HG03135 (cell line): ENCODE measurements at regions not wholly inside any gene's neighbourhood (a gene's known extent, or its start where the extent isn't known, plus 50 kb on each side); places are given as distances from the start of the nearest gene placed in this dataset.
"Not testable (repeated sequence)": the region's sequence is repeated elsewhere in the genome, so short reads cannot be mapped to it uniquely, and the experiment has no call there.

Experiments used
- ATAC-seq: cut with Tn5 transposase; IDR thresholded peaks from one replicate; pipeline ENCODE4 v1.9.1; 2021; ENCODE audit warnings: mild to moderate bottlenecking, moderate library complexity; ENCODE audit not compliant: unreplicated experiment

DNA sequence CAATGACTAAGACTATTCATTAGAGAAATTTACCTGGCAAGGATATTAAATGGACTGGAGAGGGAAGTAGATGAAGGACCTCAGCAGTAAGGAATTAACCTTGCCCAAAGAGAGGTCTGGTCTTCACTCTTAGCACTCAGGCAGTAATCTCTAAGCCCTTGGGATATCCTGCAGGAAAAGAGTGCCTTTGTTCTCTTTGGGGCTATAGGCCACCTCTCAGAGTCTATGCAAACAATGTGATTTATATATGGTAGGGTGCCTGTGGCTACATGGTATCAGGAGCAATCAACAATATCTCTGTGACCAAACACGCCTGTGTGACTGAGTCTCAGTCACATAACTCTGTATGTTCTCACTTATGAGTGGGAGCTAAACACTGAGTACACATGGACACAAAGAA is 154.7 kb upstream of the CDK1 start:
- ATAC-seq, result no peak

DNA sequence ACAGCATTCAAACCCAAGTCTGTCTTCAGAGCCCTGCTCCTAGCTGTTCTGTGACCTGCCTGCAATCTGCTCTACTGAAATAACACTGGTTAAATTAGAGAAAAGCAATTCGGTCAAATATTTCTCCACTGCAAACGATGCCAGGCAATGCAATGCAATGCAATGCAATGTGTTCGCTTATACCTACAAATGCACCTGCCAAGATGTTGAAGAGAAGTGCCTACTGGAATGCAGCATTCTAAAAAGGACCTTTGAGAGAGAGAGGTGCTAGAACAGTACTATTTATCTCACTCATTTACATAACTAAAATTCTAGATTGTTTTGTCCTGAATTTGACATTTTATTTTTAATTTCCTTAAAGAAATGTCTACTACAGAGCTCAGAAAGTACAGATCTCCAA is 157.3 kb upstream of the CDK1 start:
- ATAC-seq, result no peak

DNA sequence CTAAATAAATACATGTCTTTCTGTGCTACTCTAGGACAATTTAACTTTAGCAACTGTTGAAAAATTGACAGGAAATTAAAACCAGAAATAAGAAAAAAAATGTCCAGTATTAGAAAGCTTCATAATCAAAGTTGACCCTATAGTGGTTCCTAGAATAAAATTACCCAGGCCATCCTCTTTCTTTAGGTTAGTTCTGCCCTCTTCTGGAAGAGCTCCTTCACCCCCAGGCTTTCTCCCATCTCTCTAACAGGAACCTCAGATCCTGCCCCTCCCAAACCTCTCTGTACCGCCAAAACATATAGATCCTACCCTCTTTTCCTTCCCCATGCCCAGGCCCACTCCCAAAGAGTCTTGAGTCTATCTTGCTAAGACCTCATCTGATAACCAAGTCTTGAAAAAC is 159.4 kb upstream of the CDK1 start:
- ATAC-seq, result no peak

DNA sequence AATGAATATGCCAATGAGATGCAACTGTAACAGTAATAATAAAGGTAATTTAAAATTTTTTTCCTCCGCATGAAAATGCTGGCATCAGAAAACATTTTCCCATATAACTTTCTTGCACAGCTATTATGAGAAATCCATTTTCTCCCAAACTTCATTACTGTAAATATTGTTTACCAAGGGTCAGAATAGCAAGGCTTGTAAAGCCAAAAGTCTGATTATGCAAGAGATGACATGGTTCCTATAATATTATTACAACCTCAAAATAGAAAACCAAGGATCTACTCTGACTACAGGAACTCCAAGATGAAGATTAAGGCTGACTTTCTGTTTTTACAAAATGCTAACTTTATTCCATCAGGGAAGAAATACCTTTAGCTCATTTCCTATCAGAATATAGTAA is 162.7 kb upstream of the CDK1 start:
- ATAC-seq, result no peak

DNA sequence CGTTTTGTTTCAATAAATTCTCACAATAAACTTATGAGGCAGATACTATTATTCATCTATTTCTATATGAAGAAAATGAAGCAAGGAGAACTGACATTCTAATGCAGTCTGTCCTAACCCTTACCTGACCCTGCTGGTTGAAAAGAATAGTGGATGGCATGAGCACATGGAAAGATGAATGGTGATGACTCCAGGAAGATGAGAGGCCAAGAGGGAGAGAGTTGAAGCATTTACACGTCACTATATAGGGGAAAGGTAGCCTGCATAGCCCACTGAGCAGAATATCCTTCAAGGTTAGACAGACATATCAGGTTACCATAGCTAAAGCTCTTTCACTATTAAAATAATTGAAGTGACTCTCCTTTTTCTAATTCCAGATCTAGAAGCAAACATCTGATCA is 163.9 kb upstream of the CDK1 start:
- no peak for ATAC-seq

DNA sequence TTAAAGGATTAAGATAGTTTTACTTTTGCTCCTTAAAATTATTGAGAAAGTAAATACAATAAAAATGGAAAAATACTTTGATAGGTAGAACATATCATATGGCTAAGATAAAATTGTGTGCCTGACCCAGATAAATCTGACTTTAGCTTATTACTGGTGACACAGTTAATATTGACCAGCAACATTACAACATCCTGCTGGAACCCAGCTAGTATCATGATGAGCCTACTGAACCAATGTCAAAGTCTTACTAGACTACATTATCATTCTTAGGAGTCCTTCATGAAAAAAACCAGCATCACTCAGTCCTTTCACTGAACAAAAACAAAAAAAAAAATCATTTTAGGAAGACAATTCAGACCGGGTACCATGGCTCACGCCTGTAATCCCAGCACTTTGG is 164.8 kb upstream of the CDK1 start:
- ATAC-seq, result no peak

DNA sequence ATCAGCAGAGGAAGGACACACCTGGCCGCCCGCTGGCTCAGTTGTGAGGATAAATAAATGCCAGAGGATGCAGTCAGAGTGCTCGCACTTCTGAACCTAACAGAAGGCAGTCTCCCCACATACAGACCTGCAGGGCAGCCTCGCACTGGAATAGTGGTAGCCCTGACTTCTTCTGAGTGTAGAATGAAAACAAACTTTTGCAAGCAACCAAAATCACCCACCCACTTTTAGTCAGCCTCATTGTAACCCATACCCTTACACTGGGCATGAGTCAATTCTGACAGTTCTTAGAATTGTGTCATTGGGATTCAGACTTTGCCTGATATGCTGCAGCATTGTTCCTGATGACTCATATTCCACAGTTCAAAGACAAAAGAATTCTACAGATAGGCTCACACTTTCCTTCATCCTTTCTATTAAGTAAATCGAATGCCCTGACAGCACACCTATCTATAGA is 167.0 kb upstream of the CDK1 start:
- no peak for ATAC-seq

DNA sequence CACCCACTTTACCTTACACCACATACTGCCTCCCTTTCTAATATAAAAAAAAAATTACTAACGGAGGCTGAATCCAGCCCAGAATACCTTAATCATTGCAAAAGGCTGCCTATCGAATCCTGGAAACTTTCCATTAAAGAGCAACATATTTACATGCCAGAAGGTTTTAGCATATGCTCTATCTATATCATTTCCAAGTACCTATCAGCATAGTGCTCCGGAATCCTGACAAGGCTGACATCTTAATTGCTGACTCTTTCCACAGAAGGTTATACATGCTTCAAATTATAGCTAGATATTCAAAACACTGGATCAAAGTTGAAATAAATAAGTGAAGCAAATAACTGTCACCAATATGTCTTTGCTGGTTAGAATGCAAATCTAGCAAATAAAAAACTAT is 170.9 kb upstream of the CDK1 start:
- no peak for ATAC-seq

DNA sequence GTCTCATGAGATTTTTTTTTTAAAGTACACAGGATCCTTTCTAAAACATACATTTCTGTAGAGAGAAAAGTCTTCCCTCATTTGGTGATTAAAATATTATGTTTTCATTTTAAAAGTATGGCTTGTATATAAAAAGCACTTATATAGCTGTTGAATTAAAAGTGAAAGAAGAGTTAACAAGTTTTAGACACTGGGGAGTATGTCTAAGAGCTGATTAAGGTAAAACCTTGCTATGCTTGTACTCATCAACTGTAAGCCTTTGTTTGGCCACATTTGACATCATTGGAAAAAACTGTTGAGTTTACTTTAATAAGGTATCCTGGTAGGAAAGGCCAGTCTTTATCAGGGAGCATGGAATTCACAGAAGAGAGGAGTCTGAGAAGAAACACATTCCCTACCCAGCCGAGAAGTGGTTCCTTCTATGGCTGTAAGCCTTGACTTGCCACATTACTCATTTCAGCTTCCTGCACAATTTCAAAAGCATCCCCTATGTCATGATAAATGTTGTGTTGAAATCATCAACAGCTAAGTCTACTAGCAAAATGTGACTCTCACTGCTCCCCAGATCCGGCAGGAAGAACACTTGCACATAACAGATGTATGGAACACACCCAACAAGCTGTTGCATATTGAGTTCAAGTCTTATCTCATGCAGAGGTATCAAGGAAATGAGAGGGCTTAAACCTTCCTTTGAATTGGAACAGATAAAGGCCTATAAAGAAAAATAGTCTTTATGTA is 171.8 kb upstream of the CDK1 start:
- no peak for ATAC-seq

DNA sequence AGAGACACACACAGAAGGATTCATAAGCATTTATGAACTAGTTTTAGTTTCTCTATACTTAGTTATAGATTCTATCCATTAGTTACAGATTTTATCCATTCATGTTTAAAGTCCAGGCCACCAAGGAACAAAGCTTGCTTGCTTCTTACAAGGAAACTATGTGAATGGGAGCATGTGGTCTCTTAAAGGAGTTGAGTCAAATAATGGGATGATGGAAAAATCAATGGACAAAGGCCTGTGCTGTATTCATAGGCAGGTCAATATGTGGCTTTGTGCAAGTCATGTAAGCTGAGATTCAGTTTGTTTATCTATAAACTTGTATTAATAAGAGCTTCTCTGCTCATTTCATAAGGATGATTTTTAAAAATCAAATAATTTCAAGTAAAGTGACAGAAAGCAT is 172.8 kb upstream of the CDK1 start:
- ATAC-seq, result no peak

DNA sequence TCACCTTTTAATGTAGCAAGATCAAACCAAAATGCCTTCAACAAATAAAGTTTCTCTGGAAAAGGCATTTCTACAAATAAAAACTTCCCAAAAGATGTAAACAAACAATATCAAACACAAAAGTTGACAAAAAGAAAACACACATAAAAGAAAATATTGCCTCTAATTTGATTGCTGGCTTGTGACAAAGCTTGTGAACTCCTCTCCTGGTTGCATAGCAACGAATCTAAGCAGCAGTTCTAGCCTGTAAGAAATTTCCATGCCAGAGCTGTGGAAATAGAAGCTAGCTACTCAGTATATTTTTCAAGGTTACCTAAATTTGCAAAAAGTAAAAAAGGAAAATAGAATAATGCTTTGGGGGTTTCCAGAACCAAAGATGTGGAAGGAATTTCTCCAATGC is 173.9 kb upstream of the CDK1 start:
- ATAC-seq, result no peak

DNA sequence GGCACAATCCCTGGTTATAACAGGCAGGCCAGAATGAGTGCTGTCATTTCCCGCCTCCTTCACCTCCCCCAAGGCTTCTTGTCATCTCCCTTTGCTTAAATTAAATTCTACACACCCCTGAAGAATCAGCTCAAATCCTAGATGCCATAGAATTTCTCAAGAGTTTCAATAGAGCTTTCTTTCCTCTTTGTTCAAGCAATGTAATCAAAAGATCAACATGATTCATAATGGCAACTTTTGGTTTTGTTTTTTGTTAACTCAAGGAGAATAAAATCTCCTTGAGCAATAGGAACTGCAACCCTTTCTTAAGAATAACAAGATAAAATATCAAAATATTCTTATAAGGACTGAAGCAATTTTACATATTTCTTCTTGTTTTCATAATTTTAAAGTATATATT is 180.8 kb upstream of the CDK1 start:
- no peak for ATAC-seq

DNA sequence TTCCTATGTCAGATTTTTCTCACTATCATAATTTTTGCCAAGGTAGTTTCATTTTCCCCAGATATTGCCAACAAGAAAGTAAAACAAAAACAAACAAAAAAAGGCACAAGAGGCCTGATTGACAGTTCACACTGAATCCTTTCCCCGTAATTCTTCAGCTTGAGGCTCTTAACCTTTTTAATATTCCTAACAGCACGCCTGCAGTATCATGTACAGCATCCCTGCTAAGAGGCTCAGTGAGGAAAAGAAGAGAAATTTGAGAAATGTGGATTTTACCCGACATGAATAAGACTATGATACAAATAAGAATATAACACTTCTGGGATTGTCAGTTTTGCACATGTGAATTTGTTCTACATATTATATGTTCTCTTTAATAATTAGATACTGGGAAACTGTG is 182.4 kb upstream of the CDK1 start:
- ATAC-seq, result no peak

DNA sequence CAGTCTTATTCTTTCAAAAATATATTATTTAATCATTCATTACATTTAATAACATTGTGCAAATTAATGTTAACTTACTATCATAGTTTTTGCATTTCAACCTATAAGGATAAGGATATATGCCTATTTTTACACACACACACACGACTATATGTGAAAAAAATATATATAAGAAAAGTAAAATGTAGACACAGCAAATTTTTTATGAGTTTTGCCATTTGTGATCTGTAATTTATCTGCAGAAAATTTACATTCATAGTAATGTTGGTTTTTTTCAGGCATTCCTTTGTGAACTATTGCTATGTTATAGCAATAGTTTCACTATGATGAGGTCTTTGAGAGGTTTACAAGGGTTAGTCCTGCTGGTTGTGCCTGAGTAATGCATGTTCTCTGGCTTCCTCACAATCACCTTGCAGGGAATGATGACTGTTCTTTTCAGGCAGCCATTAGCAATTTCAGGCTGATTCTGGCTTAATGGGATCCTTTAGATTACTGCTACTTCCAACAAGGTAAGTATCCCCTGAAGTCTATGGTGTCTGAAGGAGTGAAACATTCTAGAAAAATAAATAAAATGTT is 183.7 kb upstream of the CDK1 start:
- no peak for ATAC-seq

DNA sequence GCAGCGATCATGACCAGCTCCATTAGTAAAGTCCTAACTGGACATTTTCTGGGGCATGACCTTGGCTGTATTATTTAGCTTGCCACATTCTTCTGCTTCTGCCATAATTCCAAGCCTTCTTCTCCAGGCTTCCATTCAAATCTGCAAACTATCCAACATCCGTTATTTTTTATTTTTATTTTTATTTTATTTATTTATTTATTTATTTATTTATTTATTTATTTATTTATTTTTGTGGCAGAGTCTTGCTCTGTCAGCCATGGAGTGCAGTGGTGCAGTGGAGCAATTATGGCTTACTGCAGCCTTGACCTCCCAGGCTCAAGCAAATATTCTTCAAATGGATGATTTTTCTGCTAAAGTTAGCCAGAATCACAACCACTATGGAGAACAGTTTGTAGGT is 187.2 kb upstream of the CDK1 start:
- no peak for ATAC-seq

DNA sequence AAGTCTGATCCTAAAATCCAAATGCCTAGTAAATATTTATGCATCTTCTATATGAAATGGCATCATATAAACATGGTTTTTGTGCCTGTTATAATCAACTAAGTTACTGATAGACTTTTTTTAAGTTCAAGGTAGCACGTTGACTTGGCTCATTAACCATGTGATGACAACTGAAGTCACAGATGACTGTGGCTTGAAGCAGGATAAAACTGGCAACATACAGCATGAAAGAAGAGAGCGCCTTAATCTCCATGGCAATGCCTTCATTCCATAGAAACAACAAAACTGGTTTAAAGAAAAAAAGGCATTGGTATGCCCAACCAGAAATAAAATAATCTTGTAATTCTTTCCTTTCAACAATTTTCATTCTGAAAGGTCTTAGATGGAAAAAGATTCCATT is 188.9 kb upstream of the CDK1 start:
- ATAC-seq, result no peak

DNA sequence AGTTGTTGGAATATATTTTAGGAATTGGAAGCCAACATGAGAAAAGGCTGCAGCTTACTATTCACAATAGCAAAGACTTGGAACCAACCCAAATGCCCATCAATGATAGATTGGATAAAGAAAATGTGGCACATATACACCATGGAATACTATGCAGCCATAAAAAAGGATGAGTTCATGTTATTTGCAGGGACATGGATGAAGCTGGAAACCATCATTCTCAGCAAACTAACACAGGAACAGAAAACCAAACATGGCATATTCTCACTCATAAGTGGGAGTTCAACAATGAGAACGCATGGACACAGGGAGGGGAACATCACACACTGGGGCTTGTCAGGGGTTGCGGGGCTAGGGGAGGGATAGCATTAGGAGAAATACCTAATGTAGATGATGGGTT is 192.1 kb upstream of the ANK3 start:
- not testable (repeated sequence) for ATAC-seq

DNA sequence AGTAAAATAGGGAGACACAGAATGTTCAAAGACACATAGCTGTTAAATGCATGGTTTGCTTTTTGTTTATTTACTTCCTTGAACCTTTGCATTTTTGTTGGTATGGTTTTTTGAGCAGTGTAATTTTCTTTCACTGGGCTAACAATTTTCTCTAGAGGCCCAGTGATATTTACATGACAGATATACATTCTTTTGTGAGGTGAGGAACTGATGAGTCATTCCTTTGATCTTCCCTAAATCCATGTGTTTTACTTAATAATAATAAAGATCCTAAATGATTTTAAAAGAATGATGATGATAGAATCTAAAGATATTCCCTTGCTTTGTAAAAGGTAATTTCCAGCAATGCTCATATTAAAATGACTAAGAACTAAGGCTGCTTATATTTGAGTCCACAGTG is 188.5 kb upstream of the ANK3 start:
- no peak for ATAC-seq

DNA sequence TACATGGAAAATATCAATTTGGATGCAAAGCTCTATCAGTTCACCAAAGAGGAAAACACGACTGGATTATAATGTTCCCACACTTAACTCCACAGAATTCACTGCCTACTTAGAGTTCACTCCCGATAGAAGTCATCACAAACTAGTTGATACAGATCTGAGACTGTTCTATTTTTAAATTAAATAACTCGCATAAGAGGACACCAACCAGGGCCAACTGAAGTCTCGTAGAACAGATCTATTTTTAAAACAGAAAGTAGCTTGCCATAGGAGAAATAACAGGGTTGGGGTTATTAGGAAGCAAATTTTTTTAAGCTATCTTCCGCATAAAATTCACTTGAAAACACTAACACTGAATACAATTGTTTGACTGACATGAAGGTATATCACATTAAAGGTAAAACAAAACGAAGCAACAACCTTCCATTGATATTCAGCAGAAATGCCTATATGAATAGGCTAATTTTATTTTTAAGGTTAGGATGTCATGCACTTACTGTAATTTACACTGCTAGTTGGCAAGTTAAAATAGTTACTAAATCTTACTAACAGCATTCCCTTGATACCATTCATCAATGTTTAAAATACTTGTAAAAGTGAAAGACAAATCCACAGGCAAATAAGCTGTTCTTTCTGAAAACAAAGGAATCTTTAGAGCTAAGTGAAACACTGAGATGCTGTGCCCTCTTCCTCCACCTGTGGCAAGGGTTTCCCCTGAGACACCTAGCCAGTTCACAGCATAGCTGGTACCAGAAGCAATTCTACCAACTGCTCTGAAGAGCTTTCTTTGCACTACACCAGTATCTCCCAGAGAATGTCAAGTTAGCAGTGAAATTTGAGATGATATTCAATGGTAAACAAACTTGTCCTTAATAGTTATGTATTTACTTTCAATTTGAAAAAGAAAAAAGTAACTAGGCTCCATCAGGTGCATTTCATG is 186.7 kb upstream of the ANK3 start:
- no peak for ATAC-seq

DNA sequence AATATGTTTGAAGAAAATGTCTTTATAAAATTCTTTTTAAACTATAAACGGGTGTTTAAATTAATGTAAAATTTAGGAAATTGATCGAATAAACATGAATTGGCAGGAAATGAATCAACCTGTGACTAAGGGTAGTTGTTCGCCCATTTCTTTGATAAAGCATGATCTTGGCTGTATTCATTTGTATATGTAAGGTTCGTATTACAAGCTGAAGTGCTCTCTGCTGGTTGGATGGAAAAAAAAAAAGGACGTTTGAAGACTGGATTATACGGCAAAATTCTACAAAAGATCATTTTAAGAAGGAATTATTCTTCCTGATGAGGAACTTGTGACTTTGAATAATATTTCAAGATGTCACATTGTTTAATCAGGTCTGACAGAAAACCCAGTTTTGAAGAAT is 185.4 kb upstream of the ANK3 start:
- ATAC-seq, result no peak

DNA sequence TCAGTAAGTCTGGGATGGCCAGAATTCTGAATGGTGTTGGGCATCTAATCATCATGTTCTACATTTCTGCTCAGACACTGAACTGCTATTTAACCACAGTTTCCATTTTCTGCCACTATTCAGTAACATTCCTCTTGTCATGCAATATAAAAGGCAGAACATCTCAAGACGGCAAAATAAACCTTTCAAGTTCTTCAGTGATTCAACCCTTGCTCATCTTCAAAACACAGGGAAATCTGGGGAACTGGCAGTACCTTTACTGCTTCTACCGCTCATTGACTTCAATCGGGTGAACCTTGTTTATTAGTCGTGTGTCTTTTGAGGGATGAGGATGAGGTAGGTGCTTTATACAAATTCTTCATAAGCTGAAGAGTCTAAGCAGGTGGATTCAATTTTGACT is 184.7 kb upstream of the ANK3 start:
- no peak for ATAC-seq

DNA sequence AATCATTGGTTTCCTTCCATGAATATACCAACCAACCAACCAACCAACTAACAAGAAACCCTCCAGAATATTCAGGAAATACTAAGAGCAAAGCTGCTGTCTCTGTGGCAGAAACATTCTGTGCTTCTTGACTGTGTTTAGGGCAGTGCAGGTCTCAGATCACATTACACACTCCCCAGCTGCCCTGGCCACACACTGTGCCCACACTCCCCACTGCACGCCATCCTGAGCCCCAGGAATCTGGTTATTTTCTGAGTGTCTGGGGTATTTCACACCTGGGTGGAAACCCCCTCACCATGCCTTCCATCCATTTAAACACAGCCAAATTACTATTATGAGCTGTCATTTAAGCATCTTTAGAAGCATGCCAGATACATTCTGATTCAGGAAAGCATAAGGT is 183.7 kb upstream of the ANK3 start:
- ATAC-seq, result peak; percentile 52
